Central memory CD4-positive, alpha-beta T cell (primary cell): ENCODE measurements at regions not wholly inside any gene's neighbourhood (a gene's known extent, or its start where the extent isn't known, plus 50 kb on each side); places are given as distances from the start of the nearest gene placed in this dataset.
"Not testable (repeated sequence)": the region's sequence is repeated elsewhere in the genome, so short reads cannot be mapped to it uniquely, and the experiment has no call there.

Source experiments
- DNase-seq: peaks from one replicate; pipeline ENCODE4 v3.0.0; 2022

GRCh38 chr3:137641879-137642704, 122.0 kb upstream of the SOX14 start:
- DNase-seq: no peak

- no peak for DNase-seq
Observed at GRCh38 chr3:137642831-137643230, 121.3 kb upstream of the SOX14 start.

DNA sequence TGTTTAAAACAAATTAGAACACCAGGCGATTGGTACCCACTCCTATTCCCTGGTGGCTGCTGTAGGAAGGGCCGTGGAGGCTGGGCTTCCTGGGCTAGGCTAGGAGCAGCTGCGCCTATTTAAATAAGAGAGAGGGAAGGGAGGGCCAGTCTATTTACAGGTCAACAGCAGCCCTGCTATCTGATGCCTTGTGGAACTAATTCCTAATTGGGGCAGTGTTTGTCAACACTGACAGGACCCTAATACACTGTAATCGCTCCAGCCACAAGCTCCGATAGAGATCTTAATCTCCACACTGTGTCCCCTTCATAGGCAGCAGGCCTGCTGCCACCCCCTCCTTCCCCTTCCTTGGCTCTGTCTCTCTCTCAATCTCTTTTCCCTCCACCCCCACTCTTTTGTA, 116.9 kb upstream of the SOX14 start:
- DNase-seq: no peak

DNA sequence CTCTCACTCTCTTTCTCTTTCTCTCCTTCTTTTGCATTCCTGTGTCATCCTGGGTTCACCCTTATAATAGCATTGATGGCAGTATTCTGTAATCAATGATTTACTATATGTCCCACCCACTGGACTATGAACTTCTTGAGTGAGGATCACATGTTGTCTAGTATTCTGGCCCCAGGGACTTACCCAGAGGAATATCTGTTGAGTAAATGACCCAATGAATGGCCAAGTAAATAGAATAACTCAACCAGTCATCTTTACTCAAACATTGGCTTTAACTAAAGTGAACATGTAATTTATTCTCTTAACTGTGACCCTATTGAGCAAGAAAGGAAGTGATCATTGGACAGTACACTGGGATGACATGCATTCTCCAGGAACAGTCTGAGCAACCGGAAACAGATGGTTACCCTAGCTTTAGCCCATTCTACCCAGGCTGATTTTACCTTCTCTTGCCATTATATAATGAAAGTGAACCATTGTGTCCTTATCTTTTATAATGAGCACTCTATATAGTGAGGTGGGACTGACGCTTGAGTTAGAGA, 94.5 kb upstream of the SOX14 start:
- DNase-seq: no peak

GRCh38 chr3:137687181-137687879, 76.8 kb upstream of the SOX14 start:
- DNase-seq: no peak

DNA sequence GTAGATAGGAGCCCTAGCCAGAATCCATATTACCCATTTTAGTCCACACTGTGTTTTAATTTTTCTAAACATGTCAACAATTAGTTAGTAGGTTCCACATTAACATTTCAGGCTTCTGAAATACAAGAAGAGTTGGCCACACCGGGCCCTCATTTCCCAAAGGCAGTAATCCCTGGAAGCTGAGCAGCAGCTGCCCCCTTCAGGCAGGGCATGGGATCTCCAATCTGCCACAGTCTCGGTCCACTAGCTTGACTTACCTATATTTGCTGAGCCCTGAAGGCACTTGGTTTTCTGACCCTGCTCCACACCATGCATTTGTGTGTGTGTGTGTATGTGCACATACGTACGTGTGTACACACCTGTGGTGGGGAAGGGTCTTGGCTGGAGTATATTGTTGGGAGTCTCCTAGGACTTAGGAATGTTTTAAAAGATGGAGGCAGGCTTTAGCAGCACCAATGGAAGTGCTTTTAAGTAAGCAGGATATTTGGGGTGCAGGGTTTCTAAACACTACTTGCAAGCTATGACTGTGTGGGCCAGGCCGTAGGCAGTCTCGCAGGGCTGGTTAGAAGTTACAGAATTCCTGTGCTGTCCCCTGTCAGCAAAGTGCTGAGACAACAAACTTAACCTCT, 71.2 kb upstream of the SOX14 start:
- DNase-seq: no peak

DNA sequence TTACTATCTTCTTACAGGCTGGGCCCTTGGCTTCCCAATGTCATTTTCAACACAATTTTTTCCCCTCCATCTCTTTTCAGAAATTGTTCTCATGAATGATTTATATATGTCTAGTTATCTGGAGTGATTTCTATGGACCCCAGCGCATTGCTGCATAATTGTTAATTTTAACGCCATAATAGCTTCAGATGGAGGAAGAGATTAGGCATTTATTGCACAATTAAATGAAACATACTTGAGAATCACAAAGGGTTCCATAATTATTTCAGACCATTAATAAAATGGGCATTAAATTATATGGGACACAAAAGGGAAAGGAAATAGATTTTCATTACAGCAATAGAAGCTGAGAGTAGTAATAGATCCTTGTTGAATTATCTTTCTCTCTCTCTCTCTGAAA, 70.3 kb upstream of the SOX14 start:
- no peak for DNase-seq

DNA sequence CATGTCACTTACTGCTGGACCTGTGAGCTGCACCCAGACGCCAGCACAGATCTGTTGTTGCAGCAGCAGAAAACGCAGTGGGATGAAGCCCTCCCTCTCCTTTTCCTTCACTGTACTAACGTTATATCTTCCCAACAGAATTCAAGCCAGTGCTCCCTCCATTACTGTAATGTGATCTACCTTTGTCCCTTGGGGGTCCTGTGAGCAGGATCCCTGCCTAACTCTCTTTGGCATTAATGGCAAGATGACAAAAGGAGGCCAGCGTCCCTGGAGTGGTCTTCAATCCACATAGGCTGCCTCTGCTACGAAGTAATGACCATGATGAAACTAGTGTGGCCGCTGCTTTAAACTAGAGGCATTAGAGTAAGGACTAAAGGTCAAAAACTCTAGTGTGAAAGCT, 69.3 kb upstream of the SOX14 start:
- DNase-seq: no peak

DNA sequence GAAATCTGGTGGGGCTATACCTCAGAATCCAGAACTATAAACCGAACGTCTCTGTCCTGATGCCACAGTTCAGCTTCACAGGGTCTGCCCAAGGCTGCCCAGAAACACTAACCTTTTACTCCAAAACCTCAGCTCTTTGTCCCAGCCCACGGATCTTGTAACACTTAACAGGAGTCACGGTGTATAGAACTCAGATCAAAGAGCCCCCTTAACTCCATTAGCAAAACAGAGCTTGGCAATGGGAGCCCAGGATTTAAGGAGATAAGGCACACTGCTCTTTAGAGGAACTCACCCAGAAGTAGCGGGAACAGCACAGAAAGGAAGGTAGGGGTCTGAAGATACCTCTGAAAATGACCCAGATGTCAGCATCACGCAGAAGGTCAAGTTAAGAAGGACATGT, 68.8 kb upstream of the SOX14 start:
- DNase-seq: no peak

- no peak for DNase-seq
Observed at GRCh38 chr3:137709011-137709601, 55.0 kb upstream of the SOX14 start.

DNA sequence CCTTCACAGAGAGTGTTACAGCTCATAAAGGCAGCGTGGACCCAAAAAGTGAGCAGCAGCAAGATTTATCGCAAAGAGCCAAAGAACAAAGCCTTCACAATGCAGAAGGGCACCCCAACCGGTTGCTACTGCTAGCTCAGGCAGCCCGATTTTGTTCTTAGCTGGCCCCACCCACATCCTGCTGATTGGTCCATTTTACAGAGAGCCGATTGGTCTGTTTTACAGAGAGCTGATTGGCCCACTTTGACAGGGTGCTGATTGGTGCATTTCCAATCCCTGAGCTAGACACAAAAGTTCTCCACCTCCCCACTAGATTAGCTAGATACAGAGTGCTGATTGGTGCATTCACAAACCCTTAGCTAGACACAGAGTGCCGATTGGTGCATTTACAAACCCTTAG, 50.1 kb upstream of the SOX14 start:
- not testable (repeated sequence) for DNase-seq
